GM13977 (cell line): ENCODE measurements at regions not wholly inside any gene's neighbourhood (a gene's known extent, or its start where the extent isn't known, plus 50 kb on each side); places are given as distances from the start of the nearest gene placed in this dataset.

Source experiments
- DNase-seq: peaks from one replicate; pipeline ENCODE4 v3.0.0; 2012; ENCODE audit warnings: low spot score
- in situ Hi-C: fragments of 300-500 bp; cut with MboI; formaldehyde crosslinking; loops from one replicate; pipeline ENCODE4 v1.12.0; 2022; ENCODE audit warnings: low sequenced_read_pairs, low pct_unique_long_range_greater_than_20kb, mixed read lengths, inconsistent platforms; ENCODE audit not compliant: unreplicated experiment
- TF ChIP-seq, protein P1 (sequence below): IDR thresholded peaks from 2 replicates; pipeline ENCODE4 v1.5.1; 2012; ENCODE audit warnings: mild to moderate bottlenecking, control low read depth; ENCODE audit not compliant: insufficient read depth; ENCODE audit errors: extremely low read depth, missing control alignments

DNA sequence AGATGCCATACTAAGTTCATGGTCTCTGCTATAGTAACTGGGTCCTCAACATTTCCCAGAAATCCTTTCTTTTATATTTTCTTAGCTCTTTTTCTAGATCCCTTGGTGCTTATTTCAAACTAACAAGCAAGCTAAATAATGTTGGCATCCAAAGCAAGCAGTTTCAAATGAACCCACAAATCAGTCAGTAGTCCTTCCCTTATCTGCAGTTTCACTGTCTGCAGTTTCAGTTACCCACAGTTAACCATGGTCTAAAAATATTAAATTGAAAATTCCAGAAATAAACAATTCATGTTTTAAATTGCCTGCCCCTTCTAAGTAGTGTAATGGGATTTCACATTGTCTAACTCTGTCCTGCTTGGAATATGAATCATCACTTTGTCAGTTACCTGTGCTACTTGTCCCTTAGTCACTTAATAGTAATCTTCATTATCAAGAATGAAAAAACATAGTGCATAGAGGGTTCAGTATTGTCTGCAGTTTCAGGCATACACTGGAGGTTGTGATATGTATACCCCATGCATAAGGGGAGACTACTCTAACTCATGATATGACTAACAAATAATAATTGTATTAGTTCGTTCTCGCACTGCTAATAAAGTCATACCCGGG lies 633.7 kb downstream of the MECOM start:
- in situ Hi-C loops: no loop called here
- TF ChIP-seq, protein P1, sequence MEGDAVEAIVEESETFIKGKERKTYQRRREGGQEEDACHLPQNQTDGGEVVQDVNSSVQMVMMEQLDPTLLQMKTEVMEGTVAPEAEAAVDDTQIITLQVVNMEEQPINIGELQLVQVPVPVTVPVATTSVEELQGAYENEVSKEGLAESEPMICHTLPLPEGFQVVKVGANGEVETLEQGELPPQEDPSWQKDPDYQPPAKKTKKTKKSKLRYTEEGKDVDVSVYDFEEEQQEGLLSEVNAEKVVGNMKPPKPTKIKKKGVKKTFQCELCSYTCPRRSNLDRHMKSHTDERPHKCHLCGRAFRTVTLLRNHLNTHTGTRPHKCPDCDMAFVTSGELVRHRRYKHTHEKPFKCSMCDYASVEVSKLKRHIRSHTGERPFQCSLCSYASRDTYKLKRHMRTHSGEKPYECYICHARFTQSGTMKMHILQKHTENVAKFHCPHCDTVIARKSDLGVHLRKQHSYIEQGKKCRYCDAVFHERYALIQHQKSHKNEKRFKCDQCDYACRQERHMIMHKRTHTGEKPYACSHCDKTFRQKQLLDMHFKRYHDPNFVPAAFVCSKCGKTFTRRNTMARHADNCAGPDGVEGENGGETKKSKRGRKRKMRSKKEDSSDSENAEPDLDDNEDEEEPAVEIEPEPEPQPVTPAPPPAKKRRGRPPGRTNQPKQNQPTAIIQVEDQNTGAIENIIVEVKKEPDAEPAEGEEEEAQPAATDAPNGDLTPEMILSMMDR: no peak

DNA sequence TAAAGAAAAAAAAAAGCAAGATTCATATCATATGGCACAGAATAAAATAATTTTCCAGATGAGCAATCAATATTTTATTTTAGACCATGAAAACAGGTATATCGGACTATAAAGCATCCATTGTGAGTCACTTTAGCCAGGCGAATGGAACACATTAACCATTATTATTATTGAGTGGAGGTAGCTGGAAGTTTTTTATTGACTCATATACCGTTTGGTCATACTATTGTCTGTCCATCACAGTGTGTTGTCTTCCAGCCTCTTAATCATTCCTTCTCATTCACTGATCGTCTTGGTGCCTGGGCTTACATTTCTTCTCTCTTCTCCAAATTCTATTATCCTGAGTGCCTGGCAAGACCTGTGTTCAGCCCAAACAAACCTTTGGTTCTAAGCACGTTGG lies 634.8 kb downstream of the MECOM start:
- in situ Hi-C loops: no loop called here
- TF ChIP-seq, protein P1: no peak
- no peak for DNase-seq

More for the DNA sequence above, 633.7 kb downstream of the MECOM start:
- no peak for DNase-seq

DNA sequence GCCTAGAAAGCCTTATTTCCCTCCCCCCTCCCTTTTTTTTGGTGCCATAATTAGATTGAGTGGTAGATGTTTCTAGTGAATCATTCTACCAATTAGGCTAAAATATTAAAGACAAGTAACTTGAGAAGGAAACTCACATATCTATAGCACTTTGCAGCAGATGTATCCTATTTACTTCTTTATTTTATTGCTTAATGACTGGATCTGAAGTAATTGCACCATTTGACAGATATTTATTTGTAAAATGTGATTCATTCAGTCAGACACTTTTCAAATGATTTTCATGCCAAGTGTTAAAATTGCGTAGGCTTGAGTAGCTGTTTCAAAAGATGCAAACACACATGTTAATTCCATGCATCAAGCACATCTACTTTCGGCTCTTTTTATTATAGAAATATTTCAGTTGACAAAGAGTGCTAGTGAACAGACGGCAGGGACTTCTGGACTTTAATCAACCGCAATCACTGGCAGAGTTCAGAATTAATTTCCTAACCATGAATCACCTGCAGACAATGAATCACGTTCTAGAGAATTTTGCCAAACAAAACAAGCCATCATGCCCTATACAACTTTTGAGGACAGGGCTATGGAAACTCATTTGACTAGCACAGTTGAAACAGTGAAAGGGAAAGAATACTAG lies 636.8 kb downstream of the MECOM start:
- TF ChIP-seq, protein P1: no peak
- no peak for DNase-seq
- in situ Hi-C loops: no loop called here

DNA sequence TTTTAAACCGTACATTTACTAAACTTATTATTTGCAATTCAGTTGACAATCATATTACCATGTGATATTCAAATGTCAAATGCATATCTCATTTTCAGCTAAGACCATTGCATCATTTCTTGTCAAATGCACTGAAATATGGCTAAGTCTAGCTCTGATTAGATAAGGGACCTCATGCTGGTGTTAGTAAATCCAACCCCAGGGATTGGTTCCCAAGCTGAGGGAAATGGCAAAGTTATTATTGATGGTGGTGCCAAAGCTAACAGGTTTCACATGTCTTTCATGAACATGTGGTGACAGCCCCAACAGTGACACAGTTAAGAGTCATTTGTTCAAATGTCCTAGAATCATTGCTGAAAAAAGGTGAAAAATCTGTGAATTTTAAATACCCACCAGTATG lies 641.1 kb downstream of the MECOM start:
- in situ Hi-C loops: no loop called here
- no peak for DNase-seq
- TF ChIP-seq, protein P1: no peak

DNA sequence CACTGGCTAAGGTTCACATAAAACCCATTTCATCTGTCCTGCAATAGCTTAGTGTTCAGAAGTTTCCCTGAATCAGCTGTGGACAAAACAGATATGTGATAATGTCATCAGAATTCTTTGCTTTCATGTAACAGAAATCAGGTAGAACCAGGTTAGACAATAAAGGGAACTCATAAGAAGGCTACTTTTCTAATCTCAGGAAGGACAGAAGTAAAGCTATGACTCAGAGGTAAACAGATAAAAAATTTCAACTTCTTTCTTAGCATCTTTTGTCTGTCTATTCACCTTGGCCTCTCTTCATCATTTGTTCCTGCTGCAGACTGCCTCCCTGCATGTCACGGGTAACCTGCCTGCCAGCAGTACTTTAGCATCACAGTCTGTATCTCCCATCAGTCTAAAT lies 643.1 kb downstream of the MECOM start:
- DNase-seq: no peak
- in situ Hi-C loops: no loop called here
- TF ChIP-seq, protein P1: no peak

DNA sequence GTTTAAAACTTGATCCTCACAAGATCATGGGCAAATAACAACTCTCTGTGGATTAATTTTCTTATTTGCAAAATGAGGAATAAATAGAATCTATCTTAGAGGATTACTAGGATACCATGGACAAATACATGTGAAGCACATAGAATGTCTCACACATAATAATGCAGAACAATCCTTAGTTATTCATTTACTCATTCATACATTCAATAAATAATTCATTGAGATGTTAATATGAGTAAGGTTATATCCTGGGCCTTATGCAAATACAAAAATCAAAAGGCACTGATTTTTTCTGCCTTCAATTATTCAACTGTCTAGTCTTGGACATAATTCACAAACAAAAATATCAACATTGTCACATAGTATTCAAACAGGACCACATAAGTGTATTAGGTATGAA lies 654.1 kb downstream of the MECOM start:
- DNase-seq: no peak
- TF ChIP-seq, protein P1: no peak

More for the DNA sequence above, 654.1 kb downstream of the MECOM start:
- in situ Hi-C loops: no loop called here
